ENCODE measurements at regions not wholly inside any gene's neighbourhood (a gene's known extent, or its start where the extent isn't known, plus 50 kb on each side); places are given as distances from the start of the nearest gene placed in this dataset.

GRCh38 chr9:109584205-109584604, 86.1 kb upstream of the PTPN3 start:
- TF ChIP-seq PPARA (CRISPR knock-in tag; IDR thresholded peaks at IDR 0.05; ENCODE audit: borderline replicate concordance) (no peak), RARB (CRISPR knock-in tag; IDR thresholded peaks at IDR 0.05) (no peak), ZNF565 (CRISPR knock-in tag; conservative IDR thresholded peaks at IDR 0.05; ENCODE audit: low read depth) (no peak), ESRRG (CRISPR knock-in tag; IDR thresholded peaks at IDR 0.05) (no peak), CREB5 (CRISPR knock-in tag; IDR thresholded peaks at IDR 0.05; ENCODE audit: low read depth) (no peak), SNAI2 (CRISPR knock-in tag; IDR thresholded peaks at IDR 0.05) (no peak), PATZ1 (CRISPR knock-in tag; IDR thresholded peaks at IDR 0.05; ENCODE audit: borderline replicate concordance) (no peak), ZNF70 (CRISPR knock-in tag; IDR thresholded peaks at IDR 0.05) (no peak), POU6F1 (CRISPR knock-in tag; IDR thresholded peaks at IDR 0.05; ENCODE audit: borderline replicate concordance, low read depth) (no peak), ZFP3 (CRISPR knock-in tag; IDR thresholded peaks at IDR 0.05) (no peak), TOX (CRISPR knock-in tag; IDR thresholded peaks at IDR 0.05; ENCODE audit: borderline replicate concordance) (no peak), ZC3H10 (CRISPR knock-in tag; IDR thresholded peaks at IDR 0.05) (no peak), ARNTL (CRISPR knock-in tag; IDR thresholded peaks at IDR 0.05; ENCODE audit: borderline replicate concordance, low read depth) (no peak)

Measured in SK-N-SH treated with all-trans-retinoic acid at 6 μM for 48 hours (cell line).